ENCODE measurements at regions not wholly inside any gene's neighbourhood (a gene's known extent, or its start where the extent isn't known, plus 50 kb on each side); places are given as distances from the start of the nearest gene placed in this dataset.

GRCh38 chr3:189455641-189456417 lies 175.4 kb upstream of the TP63 start:
- DNase-seq, result no peak

- no peak for DNase-seq
These were observed 174.0 kb upstream of the TP63 start for GRCh38 chr3:189457201-189457607.

DNA sequence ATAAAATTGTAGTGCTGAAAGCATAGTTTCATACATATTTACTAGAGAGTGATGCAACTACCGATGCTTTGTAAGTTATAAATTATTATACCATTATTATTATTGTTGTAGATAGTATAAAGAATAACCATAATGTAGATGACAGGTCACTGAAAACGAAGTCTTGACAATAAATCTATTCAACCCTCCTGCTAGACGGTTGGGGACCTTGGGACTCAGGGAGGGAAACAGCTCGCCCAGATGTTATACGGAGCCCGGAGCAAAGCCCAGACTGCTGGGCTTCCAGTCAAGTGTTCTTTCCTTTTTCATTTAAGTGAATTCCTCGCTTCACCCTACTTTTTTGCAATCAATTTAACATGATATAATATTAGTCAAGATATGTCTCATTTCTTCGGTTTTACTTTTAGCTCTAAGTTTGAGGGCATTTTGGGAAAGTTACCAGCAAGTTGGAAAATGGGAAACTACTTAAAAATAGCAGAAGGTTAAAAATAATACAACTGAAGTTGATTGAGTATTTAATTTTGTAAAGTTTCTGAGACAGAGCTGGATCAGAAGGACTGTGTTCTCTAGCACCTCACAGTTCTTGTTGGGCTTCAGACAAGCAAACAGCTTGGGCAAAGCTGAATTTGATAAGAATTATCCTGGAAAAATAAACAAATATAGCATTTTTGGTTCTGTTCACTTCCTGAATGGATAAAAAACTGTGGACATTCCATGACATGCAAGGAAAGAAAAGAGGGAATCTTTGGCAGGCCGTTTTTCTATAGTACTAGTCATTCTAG lies 173.4 kb upstream of the TP63 start:
- no peak for DNase-seq

- peak; percentile 35 for DNase-seq
These were observed 172.7 kb upstream of the TP63 start for GRCh38 chr3:189458528-189458927.

GRCh38 chr3:189459231-189459630 lies 172.0 kb upstream of the TP63 start:
- DNase-seq, result no peak

DNA sequence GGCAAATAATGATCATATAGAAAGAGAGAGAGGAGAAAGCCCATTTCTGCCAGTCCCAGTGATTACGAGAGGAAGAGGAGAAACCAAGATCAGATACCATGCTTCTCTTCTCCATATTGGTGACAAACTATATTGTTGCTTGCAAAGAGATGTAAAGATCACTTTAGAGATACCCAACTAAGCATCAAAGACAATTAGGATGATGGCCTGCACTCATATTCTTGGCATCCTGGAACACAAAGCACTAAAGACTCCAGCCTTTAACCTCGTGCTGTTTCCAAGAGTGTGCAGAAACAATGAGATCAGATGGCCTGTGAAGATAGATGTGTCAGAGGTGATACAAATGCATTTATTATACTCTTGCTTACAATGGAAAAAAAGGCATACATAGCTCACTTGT lies 170.7 kb upstream of the TP63 start:
- no peak for DNase-seq

DNA sequence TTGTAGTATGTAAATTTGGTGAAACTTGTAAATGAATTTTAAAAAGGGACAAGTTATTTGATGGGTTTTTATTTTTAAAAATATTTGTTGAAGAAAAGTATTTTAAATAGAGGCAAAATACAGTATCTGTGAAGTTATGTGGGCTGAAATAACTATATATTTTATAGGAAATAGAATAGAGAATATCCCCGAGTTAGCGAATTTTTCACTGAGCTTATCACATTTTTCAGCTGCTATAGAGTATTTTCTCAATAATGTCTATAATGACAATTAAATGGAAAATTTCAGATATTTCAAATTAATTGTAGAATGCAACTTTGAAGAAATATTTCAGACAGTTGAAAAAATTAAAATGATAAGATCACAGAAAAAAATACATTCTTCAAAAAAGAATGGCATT lies 166.4 kb upstream of the TP63 start:
- DNase-seq, result no peak

DNA sequence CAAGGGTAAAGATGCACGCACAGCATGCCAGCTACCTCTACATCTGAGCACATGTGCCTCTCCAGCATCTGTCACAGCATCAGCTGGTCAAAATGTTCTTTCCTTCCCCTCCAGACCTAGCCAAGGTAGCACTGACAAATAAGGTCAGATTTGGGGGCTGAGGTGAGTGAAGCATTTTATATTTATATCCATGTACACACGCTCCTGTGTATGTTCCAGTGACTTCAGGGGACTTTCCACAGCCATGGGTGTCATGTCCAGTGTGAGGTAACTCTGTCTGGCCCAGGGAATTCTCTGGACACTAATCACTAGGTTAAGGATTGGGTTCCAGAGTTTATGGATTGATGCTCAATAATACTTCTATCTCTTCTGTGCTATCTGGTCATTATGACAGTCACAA lies 165.2 kb upstream of the TP63 start:
- DNase-seq, result no peak

DNA sequence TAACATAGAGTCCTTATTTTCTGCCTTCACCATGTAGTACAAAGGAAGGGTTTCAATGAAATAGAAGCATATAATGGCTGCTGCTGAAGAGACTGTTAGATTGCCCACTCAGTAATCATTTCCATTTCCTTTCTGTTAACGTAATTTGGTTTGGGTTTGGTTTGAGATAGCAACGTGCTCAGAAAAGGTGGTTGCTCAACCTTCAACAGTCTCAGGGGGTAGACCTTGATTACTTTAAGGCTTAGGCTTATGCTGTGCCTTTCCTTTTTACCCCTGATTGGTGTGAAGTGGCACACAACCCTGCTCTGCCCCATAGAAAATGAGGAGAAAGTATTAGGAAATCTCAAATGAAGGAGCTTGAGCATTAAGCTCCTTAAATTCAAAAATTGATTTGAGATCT lies 163.7 kb upstream of the TP63 start:
- DNase-seq, result no peak

DNA sequence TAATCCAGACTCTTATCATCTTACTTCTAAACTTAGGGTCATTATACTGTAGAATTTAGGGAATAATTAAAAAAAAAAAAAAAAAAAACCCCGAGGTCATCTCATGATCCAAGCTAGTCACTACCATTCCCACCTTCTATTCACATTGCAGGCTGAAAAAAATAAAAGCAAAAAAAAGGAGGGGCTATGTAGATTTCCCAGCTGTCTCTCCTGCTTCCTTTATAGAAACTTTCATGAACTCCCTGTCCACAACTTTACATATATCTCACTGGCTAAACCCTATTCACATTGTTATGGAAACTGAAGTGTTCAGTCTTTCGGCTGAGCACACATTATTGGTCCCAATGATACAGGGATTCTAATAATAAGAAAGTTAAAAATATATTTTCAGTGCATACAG lies 156.2 kb upstream of the TP63 start:
- no peak for DNase-seq

DNA sequence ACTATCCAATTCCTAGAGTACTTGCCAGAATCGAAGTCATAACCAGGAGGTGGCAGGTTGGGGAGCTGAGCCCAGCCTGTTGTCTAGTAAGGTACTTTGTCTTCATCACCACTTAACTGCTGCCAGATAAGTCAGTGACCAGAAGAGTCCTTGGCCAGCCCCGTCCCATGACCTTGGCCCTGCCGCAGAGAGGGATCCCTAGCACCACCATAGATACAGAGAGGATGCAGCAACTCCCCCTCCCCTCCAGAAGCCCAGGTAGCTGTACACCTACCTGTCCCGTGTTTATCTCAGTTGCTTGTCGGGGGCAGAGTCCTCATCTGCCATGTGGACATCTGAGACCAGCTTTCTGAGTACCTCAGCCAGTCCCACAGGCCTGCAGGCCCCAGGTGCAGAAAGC lies 153.6 kb upstream of the TP63 start:
- DNase-seq, result no peak

DNA sequence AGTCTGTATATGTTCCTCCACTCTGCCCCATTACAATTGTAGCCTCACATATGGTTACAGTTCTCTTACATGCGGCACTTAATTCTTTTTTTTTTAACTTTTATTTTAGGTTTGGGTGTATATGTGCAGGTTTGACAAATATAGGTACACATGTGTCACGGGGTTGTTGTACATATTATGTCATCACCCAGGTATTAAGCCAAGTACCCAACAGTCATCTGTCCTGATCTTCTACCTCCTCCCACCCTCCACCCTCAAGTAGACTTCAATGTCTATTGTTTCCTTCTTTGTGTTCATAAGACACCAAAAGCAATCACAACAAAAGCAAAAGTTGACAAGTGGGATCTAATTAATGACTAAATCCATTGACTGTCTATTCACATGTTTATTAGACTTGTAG lies 144.6 kb upstream of the TP63 start:
- no peak for DNase-seq

GRCh38 chr3:189488241-189488767 lies 142.9 kb upstream of the TP63 start:
- no peak for DNase-seq

DNA sequence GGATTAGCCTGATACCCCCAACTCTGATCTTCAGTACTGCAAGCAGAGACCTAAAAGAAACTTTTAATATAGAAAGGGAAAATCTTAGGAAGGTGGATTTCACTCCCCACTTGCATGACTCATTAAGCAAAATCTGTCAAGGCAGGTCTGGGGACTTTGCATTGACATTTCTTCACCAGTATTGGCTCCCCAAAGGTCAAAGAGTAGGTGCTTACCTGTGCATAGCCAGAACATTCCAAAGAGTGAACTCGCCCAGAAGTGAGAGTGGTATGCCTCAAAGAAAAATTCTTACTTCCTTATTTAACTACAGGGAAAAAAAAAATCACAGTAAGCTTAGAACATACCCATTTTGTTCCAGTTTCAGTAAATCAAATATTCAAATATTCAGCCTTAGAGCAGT lies 140.9 kb upstream of the TP63 start:
- no peak for DNase-seq

DNA sequence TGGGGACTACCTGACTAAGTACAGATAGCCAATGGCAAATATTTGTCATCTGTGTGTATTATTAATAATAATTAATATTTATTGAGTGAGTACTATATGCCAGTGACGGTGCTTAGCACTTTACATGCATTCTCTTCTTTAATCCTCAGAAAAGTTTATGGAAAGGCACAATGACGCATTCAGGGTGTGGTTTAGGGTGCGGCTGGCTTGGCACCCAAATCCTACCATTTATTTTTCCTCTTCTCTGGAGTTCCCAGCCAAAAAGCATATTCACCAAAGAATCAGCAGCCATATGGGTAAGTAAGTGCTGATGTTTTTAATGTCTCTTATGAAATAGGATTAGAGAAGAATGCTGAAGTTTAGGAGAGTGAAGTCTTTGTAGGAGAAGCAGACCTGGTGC lies 140.4 kb upstream of the TP63 start:
- no peak for DNase-seq

DNA sequence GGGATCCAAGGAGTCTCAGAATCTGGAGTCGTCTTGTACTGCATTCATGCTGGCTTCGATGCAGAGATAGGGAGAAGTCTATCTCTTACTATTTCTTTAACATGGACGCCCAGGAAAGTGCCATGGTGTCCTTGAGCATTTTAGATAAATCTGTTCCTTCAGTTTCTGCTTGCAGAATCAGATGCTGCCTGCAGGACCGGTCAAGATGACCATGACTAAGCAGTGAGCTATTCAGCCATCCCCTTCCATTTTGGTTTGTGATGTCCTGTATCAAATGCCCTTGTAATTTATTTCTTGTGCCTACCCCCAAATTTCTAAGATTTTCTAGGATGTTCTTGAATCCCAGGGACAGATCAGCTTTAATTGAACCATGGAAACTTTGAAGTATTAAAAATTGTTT lies 139.4 kb upstream of the TP63 start:
- DNase-seq, result no peak

- DNase-seq, result no peak
These were observed 137.9 kb upstream of the TP63 start for GRCh38 chr3:189493271-189493670.

DNA sequence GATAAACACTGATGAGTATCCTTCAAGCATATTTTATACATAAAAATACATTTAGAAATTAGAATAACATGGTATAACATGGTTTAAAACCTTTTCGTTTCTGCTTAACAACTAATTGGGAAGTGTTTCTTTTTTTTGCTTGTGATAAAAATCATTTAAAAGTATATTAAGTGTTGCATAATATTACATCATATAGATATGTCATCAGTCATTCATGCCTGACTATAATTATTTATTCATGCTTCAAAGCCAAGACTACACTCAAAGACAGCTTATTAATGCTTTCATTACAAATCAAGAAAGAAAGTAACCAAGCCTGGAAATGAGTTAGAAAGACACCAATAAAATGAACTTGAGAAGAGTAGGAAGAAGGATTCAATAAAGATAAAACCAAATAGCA lies 136.6 kb upstream of the TP63 start:
- DNase-seq, result no peak

- no peak for DNase-seq
These were observed 134.6 kb upstream of the TP63 start for GRCh38 chr3:189496375-189497138.

- no peak for DNase-seq
These were observed 132.0 kb upstream of the TP63 start for GRCh38 chr3:189498995-189499704.

DNA sequence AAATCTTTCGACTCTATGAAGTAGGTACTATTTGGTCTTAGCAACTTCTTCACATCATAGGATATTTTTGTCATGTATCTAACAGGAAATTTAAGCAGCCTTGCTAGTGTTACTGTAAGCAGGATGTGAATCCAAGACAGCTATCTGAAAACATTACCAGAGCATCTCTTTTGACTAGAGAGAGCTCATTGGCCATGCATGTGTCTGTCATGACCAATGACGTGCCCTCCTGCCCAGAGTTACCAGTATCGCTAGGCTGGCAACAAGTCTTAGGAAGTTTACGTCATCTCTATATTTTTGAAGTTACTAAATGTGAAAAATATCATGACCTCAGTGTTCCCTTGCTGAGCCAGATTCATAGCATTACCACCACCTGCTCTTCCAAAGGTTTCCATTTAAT lies 130.9 kb upstream of the TP63 start:
- DNase-seq, result no peak

DNA sequence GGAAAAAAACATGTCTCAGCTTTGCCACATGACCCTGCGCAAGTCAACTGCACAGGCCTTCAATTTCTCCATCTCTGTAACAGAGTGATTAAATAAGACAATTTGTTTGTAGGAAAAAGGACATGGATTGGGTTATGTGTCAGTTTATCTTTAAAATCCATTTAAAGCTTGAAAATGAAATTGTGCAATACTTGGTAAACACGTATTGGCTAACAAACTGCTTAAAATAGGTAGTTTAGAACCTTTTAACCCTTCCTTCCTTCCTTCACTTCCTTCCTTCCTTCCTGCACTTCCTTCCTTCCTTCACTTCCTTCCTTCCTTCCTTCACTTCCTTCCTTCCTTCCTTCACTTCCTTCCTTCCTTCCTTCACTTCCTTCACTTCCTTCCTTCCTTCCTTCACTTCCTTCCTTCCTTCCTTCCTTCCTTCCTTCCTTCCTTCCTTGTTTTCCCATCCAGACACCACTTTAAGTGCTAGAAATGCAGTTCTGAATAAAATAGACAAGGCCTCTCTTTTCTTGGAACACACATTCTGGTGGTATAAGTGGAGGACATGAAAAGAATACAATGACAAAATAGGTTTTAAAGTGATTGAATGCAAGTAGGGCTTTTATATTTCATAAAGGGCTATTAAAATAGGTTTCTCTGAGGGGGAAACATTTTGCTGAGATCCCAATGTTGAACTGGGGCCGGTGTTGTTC lies 130.2 kb upstream of the TP63 start:
- DNase-seq, result no peak

All from NCI-H510A treated with DMSO at 0.1 percent for 48 hours (cell line).